Renal cortical epithelial cell (primary cell): ENCODE measurements at regions not wholly inside any gene's neighbourhood (a gene's known extent, or its start where the extent isn't known, plus 50 kb on each side); places are given as distances from the start of the nearest gene placed in this dataset.
"Not testable (repeated sequence)": the region's sequence is repeated elsewhere in the genome, so short reads cannot be mapped to it uniquely, and the experiment has no call there.

Source experiments
- DNase-seq: peaks from one replicate; pipeline ENCODE4 v3.0.0-alpha.2; 2011; ENCODE audit warnings: low read depth

GRCh38 chr21:36246080-36246631, 73.8 kb upstream of the MORC3 start:
- DNase-seq: peak; percentile 42

- DNase-seq: no peak
Observed at GRCh38 chr21:36247316-36248010, 72.5 kb upstream of the MORC3 start.

GRCh38 chr21:36249576-36250422, 70.2 kb upstream of the MORC3 start:
- no peak for DNase-seq

- DNase-seq: no peak
Observed at GRCh38 chr21:36250423-36251075, 69.4 kb upstream of the MORC3 start.

- DNase-seq: no peak
Observed at GRCh38 chr21:36254106-36254941, 65.7 kb upstream of the MORC3 start.

GRCh38 chr21:36255663-36256062, 64.3 kb upstream of the MORC3 start:
- DNase-seq: no peak

- no peak for DNase-seq
Observed at GRCh38 chr21:36257657-36258056, 62.3 kb upstream of the MORC3 start.

- DNase-seq: peak; percentile 76
Observed at GRCh38 chr21:36260030-36260787, 59.8 kb upstream of the MORC3 start.

GRCh38 chr21:36260802-36261201, 59.2 kb upstream of the MORC3 start:
- no peak for DNase-seq

GRCh38 chr21:36261459-36261858, 58.5 kb upstream of the MORC3 start:
- no peak for DNase-seq

GRCh38 chr21:36263797-36264196, 56.2 kb upstream of the MORC3 start:
- no peak for DNase-seq

- no peak for DNase-seq
Observed at GRCh38 chr21:36265431-36265830, 54.6 kb upstream of the MORC3 start.

- DNase-seq: not testable (repeated sequence)
Observed at GRCh38 chr21:36267828-36268227, 52.2 kb upstream of the MORC3 start.

- not testable (repeated sequence) for DNase-seq
Observed at GRCh38 chr21:36268264-36268663, 51.7 kb upstream of the MORC3 start.
